Neuronal stem cell (in vitro differentiated cells): ENCODE measurements at regions not wholly inside any gene's neighbourhood (a gene's known extent, or its start where the extent isn't known, plus 50 kb on each side); places are given as distances from the start of the nearest gene placed in this dataset.

ENCODE experiments used
- DNase-seq: peaks from one replicate; pipeline ENCODE4 v3.0.0-alpha.2; 2013; ENCODE audit warnings: low spot score
- H2AFZ ChIP-seq: one replicate; pipeline ENCODE4 v1.6.1; 2013; ENCODE audit warnings: mild to moderate bottlenecking, low read length, inconsistent platforms
- H2AK5ac ChIP-seq: 2 replicates; pipeline ENCODE4 v1.6.1; 2013; ENCODE audit warnings: low read depth, mild to moderate bottlenecking, inconsistent platforms, low read length, moderate library complexity, mixed read lengths
- H2BK120ac ChIP-seq: 2 replicates; pipeline ENCODE4 v1.6.1; 2013; ENCODE audit warnings: low read depth, mild to moderate bottlenecking, inconsistent platforms, low read length, moderate library complexity, mixed read lengths
- H2BK12ac ChIP-seq: one replicate; pipeline ENCODE4 v1.6.1; 2013; ENCODE audit warnings: low read length, inconsistent platforms
- H2BK15ac ChIP-seq: 2 replicates; pipeline ENCODE4 v1.6.1; 2013; ENCODE audit warnings: mild to moderate bottlenecking, low read length, inconsistent platforms, mixed read lengths
- H2BK5ac ChIP-seq: one replicate; pipeline ENCODE4 v1.6.1; 2013; ENCODE audit warnings: inconsistent platforms, mild to moderate bottlenecking, low read length, moderate library complexity
- H3K14ac ChIP-seq: one replicate; pipeline ENCODE4 v1.6.1; 2013; ENCODE audit warnings: low read length, inconsistent platforms
- H3K18ac ChIP-seq: 2 replicates; pipeline ENCODE4 v1.6.1; 2013; ENCODE audit warnings: low read length, inconsistent platforms
- H3K23ac ChIP-seq: 2 replicates; pipeline ENCODE4 v1.6.1; 2013; ENCODE audit warnings: low read depth, mild to moderate bottlenecking, mixed read lengths, low read length, inconsistent platforms; ENCODE audit not compliant: poor library complexity
- H3K27ac ChIP-seq: replicated peaks from 3 replicates; pipeline ENCODE4 v1.5.1; 2013; ENCODE audit warnings: low read length, inconsistent platforms
- H3K27me3 ChIP-seq, 3 experiments: 2 replicates each; pipeline ENCODE4 v1.6.1; 2013; ENCODE audit warnings: low read length in 3 of 3, mild to moderate bottlenecking in 2 of 3, inconsistent platforms in 1 of 3, low read depth in 1 of 3, mixed read lengths in 1 of 3, moderate library complexity in 1 of 3; ENCODE audit not compliant: control insufficient read depth in 3 of 3, insufficient read depth in 3 of 3
- H3K36me3 ChIP-seq, 2 donors: replicated peaks in 1 of 2; 2 replicates each; pipeline ENCODE4 v1.6.1; 2013; ENCODE audit warnings: low read length in 2 of 2; ENCODE audit not compliant: control insufficient read depth in 2 of 2, insufficient read depth in 2 of 2
- H3K4ac ChIP-seq: 2 replicates; pipeline ENCODE4 v1.6.1; 2013; ENCODE audit warnings: inconsistent platforms, mild to moderate bottlenecking, low read length, moderate library complexity
- H3K4me1 ChIP-seq, 2 donors: 1 replicate in 1 of 2; 2 replicates in 1 of 2; pipeline ENCODE4 v1.6.1; 2013; ENCODE audit warnings: low read length in 2 of 2, low read depth in 1 of 2; ENCODE audit not compliant: control insufficient read depth in 2 of 2, insufficient read depth in 1 of 2
- H3K4me2 ChIP-seq: one replicate; pipeline ENCODE4 v1.6.1; 2013; ENCODE audit warnings: mild to moderate bottlenecking, low read length, inconsistent platforms; ENCODE audit not compliant: insufficient read depth, poor library complexity, severe bottlenecking
- H3K4me3 ChIP-seq, 2 donors: 2 replicates each; pipeline ENCODE4 v1.5.1; 2013; ENCODE audit warnings: low read length in 2 of 2, mild to moderate bottlenecking in 2 of 2, inconsistent platforms in 1 of 2, moderate library complexity in 1 of 2
- H3K79me1 ChIP-seq: one replicate; pipeline ENCODE4 v1.6.1; 2013; ENCODE audit warnings: low read depth, mild to moderate bottlenecking, inconsistent platforms, low read length, moderate library complexity
- H3K9ac ChIP-seq: one replicate; pipeline ENCODE4 v1.6.1; 2013; ENCODE audit warnings: mild to moderate bottlenecking, low read depth, low read length, inconsistent platforms; ENCODE audit not compliant: poor library complexity
- H3K9me3 ChIP-seq, 2 donors: replicated peaks in 1 of 2; 2 replicates each; pipeline versions ENCODE3 to v1.6.1; 2013; ENCODE audit warnings: low read length in 2 of 2, mild to moderate bottlenecking in 2 of 2, inconsistent platforms in 1 of 2, low read depth in 1 of 2, mixed read lengths in 1 of 2, moderate library complexity in 1 of 2; ENCODE audit not compliant: control insufficient read depth in 2 of 2, insufficient read depth in 1 of 2
- H4K8ac ChIP-seq: one replicate; pipeline ENCODE4 v1.6.1; 2013; ENCODE audit warnings: low read depth, mild to moderate bottlenecking, inconsistent platforms, low read length, moderate library complexity
- H4K91ac ChIP-seq: one replicate; pipeline ENCODE4 v1.6.1; 2013; ENCODE audit warnings: low read length, low read depth, mild to moderate bottlenecking, inconsistent platforms; ENCODE audit not compliant: poor library complexity
- WGBS, 2 donors: extraction: QIAGEN DNeasy Blood & Tissue Kit; methylation state at CpG; one replicate each; pipeline ENCODE4 v1.1.7; 2013; ENCODE audit warnings: missing lambda C conversion rate in 2 of 2, mixed read lengths in 1 of 2; ENCODE audit not compliant: insufficient read length in 2 of 2, insufficient replicate concordance in 1 of 2; ENCODE audit errors: extremely low coverage in 2 of 2; 5-methylcytosine and 5-hydroxymethylcytosine counted together

DNA sequence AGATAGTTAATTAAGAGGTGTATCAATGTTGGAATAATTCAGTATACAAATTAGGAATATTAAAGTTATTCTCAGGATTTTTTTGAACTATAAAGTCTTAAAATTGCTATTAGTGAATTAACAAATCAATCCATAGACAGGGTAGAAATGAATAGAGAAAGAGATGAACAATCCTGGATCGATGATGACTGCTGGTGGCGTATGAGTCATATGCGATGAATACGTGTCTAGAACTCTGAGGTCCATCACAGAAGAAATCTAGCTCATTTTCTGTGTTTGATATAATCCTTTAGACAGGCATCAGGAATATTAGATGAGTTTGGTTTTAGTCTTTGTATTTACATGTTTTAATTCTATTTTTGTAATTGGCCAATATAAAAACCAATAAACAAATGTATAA lies 85.4 kb upstream of the RTL1 start:
- peaks cover 0 to 2% of the 10 kb centered on the region in 2 donors for H3K36me3 ChIP-seq
- no peak overlapping the region for H3K27ac ChIP-seq
- no peak overlapping the region for H2AK5ac ChIP-seq
- no peaks in the 10 kb centered on the region for H3K9me3 ChIP-seq
- no peak overlapping the region for H3K4me2 ChIP-seq
- no peak overlapping the region for H4K8ac ChIP-seq
- H2BK15ac ChIP-seq: no peak overlapping the region
- DNase-seq: no peak
- no peaks in the 10 kb centered on the region for H3K4me1 ChIP-seq
- H2AFZ ChIP-seq: no peak overlapping the region
- H3K14ac ChIP-seq: no peak overlapping the region
- no peak overlapping the region for H3K18ac ChIP-seq
- H4K91ac ChIP-seq: no peak overlapping the region
- no CpG with 5 or more reads among the region's 4 CpGs for WGBS, 2 donors
- H3K4ac ChIP-seq: no peak overlapping the region
- H3K27me3 ChIP-seq: no peaks in the 10 kb centered on the region
- H2BK5ac ChIP-seq: no peak overlapping the region
- no peak overlapping the region for H3K23ac ChIP-seq
- H2BK12ac ChIP-seq: no peak overlapping the region
- H2BK120ac ChIP-seq: no peak overlapping the region
- no peak overlapping the region for H3K9ac ChIP-seq
- no peak overlapping the region for H3K4me3 ChIP-seq
- H3K79me1 ChIP-seq: no peaks in the 10 kb centered on the region

DNA sequence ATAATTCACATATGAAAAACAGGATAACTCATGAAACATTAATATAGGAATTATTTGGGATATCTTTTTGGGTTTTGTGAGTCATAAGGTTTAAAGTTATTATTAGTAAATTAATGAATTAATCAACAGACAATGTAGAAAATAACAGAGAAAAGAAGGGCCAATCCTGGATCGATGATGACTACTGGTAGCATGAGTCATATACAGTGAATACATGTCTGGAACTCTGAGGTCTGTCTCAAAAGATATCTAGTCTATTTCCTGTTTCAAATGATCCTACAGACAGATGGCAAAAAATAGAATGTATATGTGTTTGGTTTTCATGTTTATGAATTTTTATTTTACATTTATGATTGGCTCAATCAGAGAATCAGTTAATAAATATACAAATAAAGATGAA lies 86.4 kb upstream of the RTL1 start:
- Histone ChIP-seq H2AK5ac (no peak overlapping the region), H3K27me3 (no peaks in the 10 kb centered on the region), H2BK5ac (no peak overlapping the region), H2BK120ac (no peak overlapping the region), H3K4me1 (no peaks in the 10 kb centered on the region), H2BK12ac (no peak overlapping the region), H4K8ac (no peak overlapping the region), H3K18ac (no peak overlapping the region), H3K79me1 (no peaks in the 10 kb centered on the region), H3K27ac (no peak overlapping the region), H3K4me2 (no peak overlapping the region), H3K4ac (no peak overlapping the region), H3K14ac (no peak overlapping the region), H3K4me3 (no peak overlapping the region), H3K9ac (no peak overlapping the region), H3K9me3 (no peaks in the 10 kb centered on the region), H2BK15ac (no peak overlapping the region), H3K23ac (no peak overlapping the region), H2AFZ (no peak overlapping the region), H3K36me3 (peaks cover 0 to 2% of the 10 kb centered on the region in 2 donors), H4K91ac (no peak overlapping the region)
- no CpG with 5 or more reads among the region's 1 CpG for WGBS, 2 donors
- DNase-seq: no peak

DNA sequence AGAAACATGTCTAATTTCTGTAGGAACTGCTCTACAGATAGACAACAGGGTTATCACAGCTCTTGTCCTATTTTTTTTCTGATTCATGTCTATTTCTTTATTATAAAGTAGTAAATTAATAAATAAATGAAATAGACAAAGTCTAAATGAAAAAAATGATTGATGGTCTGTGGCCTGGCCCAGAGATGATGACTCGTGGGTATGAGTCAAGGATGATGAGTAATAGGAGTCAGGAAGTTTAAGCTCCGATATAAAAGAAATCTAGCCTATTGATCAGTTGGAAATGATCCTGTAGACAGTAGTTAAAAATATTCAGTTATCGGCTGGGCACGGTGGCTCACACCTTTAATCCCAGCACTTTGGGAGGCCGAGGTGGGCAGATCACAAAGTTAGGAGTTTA lies 90.6 kb upstream of the RTL1 start:
- H2AK5ac ChIP-seq: no peak overlapping the region

DNA sequence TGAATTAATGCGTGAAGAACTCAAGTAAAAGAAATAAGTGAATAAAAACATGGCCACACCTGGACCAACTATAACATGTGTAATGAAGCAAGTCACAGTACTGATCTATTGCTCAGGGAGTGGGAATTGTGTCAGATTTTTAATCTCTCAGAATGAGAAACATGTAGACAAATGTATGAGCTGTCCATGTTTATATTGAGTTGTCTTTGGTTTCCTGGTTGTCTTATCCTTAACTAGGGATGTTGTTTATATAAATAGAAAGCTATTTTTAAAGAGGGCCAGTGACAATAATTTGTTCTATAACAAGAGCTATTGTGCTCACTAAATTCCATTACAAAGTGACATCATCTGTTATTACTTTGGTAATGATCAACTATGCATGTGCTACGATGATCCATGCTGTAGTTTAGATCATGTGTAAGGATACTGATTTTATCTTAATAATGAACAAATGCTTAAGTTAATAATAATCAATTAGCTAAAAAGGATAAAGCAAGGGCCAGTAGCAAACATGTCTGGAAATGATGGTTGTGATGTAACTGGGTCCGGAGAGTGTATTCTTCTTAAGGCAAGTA lies 91.3 kb upstream of the RTL1 start:
- no peak for DNase-seq
- no peak overlapping the region for H4K8ac ChIP-seq
- no peak overlapping the region for H2BK5ac ChIP-seq
- no peak overlapping the region for H4K91ac ChIP-seq
- H2BK120ac ChIP-seq: no peak overlapping the region
- no peaks in the 10 kb centered on the region for H3K79me1 ChIP-seq
- H2BK15ac ChIP-seq: no peak overlapping the region
- H3K9ac ChIP-seq: no peak overlapping the region
- no peak overlapping the region for H2AFZ ChIP-seq
- H3K4me1 ChIP-seq: no peaks in the 10 kb centered on the region
- no peaks in the 10 kb centered on the region for H3K9me3 ChIP-seq
- H3K23ac ChIP-seq: no peak overlapping the region
- H3K4me3 ChIP-seq: no peak overlapping the region
- no peaks in the 10 kb centered on the region for H3K27me3 ChIP-seq
- H3K36me3 ChIP-seq: no peaks in the 10 kb centered on the region
- H3K27ac ChIP-seq: no peak overlapping the region
- no peak overlapping the region for H3K14ac ChIP-seq
- H3K4ac ChIP-seq: no peak overlapping the region
- no peak overlapping the region for H2BK12ac ChIP-seq
- WGBS, 2 donors: no CpG with 5 or more reads among the region's 3 CpGs
- H3K4me2 ChIP-seq: no peak overlapping the region
- no peak overlapping the region for H2AK5ac ChIP-seq
- H3K18ac ChIP-seq: no peak overlapping the region

More for the DNA sequence above, 90.6 kb upstream of the RTL1 start:
- Histone ChIP-seq H3K18ac (no peak overlapping the region), H3K4me2 (no peak overlapping the region), H2BK5ac (no peak overlapping the region), H3K9ac (no peak overlapping the region), H3K4me1 (no peaks in the 10 kb centered on the region), H2BK12ac (no peak overlapping the region), H3K27ac (no peak overlapping the region), H3K79me1 (no peaks in the 10 kb centered on the region), H2AFZ (no peak overlapping the region), H3K36me3 (no peaks in the 10 kb centered on the region), H3K4ac (no peak overlapping the region), H4K91ac (no peak overlapping the region), H4K8ac (no peak overlapping the region), H2BK15ac (no peak overlapping the region), H3K27me3 (no peaks in the 10 kb centered on the region), H3K9me3 (no peaks in the 10 kb centered on the region), H3K23ac (no peak overlapping the region), H2BK120ac (no peak overlapping the region), H3K14ac (no peak overlapping the region), H3K4me3 (no peak overlapping the region)
- WGBS, 2 donors: no CpG with 5 or more reads among the region's 5 CpGs
- DNase-seq: no peak
